ENCODE measurements at regions not wholly inside any gene's neighbourhood (a gene's known extent, or its start where the extent isn't known, plus 50 kb on each side); places are given as distances from the start of the nearest gene placed in this dataset.

GRCh38 chr11:106369224-106369623 is 291.8 kb downstream of the AASDHPPT start:
- no peaks in the 10 kb centered on the region for H3K9me3 ChIP-seq (replicated peaks; ENCODE audit: control insufficient read depth, insufficient read depth, low read length)
- no peak overlapping the region for H3K9ac ChIP-seq (replicated peaks; ENCODE audit: extremely low read depth, insufficient read depth, low read length)
- no peaks in the 10 kb centered on the region for H3K36me3 ChIP-seq (ENCODE audit: control insufficient read depth in 2 of 2, extremely low read depth in 1 of 2, insufficient read depth in 2 of 2, low read length in 2 of 2)
- ChIA-PET CTCF (interaction anchor here (1.4 kb wide), 1 partner anchor 102 kb away, joined by 4 read pairs; no protein-coding TSS in a partner anchor), POLR2A (no interaction called here)
- BruUV-seq (replicated peaks): no TSS peak
- no peaks in the 10 kb centered on the region for H3K27me3 ChIP-seq (ENCODE audit: control insufficient read depth in 2 of 2, insufficient read depth in 2 of 2, low read length in 2 of 2)
- H3K4me2 ChIP-seq (ENCODE audit: insufficient read depth, low read length): no peak overlapping the region
- H3K4me3 ChIP-seq (replicated peaks in 1 of 3; ENCODE audit: insufficient read depth in 1 of 3, low read depth in 1 of 3, low read length in 3 of 3): no peak overlapping the region
- H3K27ac ChIP-seq (ENCODE audit: insufficient read depth, low read depth, low read length): no peak overlapping the region
- FAIRE-seq (no peak), DNase-seq (ENCODE audit: low read depth, low spot score) (no peak)
- TF ChIP-seq EZH2 (IDR thresholded peaks at IDR 0.05; ENCODE audit: borderline replicate concordance, low read depth, low read length, severe bottlenecking): no peak
- no peak for TF ChIP-seq GATA2 (IDR thresholded peaks at IDR 0.05; ENCODE audit: insufficient read depth, insufficient read length, low read depth, low read length)
- TF ChIP-seq, protein P1, sequence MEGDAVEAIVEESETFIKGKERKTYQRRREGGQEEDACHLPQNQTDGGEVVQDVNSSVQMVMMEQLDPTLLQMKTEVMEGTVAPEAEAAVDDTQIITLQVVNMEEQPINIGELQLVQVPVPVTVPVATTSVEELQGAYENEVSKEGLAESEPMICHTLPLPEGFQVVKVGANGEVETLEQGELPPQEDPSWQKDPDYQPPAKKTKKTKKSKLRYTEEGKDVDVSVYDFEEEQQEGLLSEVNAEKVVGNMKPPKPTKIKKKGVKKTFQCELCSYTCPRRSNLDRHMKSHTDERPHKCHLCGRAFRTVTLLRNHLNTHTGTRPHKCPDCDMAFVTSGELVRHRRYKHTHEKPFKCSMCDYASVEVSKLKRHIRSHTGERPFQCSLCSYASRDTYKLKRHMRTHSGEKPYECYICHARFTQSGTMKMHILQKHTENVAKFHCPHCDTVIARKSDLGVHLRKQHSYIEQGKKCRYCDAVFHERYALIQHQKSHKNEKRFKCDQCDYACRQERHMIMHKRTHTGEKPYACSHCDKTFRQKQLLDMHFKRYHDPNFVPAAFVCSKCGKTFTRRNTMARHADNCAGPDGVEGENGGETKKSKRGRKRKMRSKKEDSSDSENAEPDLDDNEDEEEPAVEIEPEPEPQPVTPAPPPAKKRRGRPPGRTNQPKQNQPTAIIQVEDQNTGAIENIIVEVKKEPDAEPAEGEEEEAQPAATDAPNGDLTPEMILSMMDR (IDR thresholded peaks at IDR 0.05; ENCODE audit: extremely low read depth in 1 of 2, insufficient read depth in 1 of 2, low read depth in 1 of 2, low read length in 2 of 2): no peak
- no peak for TF ChIP-seq MYC (IDR thresholded peaks at IDR 0.05; ENCODE audit: low read depth, low read length)
- no peak for TF ChIP-seq FOS (IDR thresholded peaks at IDR 0.05; ENCODE audit: borderline replicate concordance, insufficient read depth, low read length)
- TF ChIP-seq POLR2A (IDR thresholded peaks at IDR 0.05; ENCODE audit: low read depth, low read length): no peak
- TF ChIP-seq POLR2AphosphoS5 (IDR thresholded peaks at IDR 0.05; ENCODE audit: insufficient read depth, low read depth, low read length): no peak
- TF ChIP-seq MAX (IDR thresholded peaks at IDR 0.05; ENCODE audit: insufficient read depth, insufficient read length): no peak
- no peak for TF ChIP-seq JUN (IDR thresholded peaks at IDR 0.05; ENCODE audit: borderline replicate concordance, insufficient read depth, insufficient read length, low read depth)
- H4K20me1 ChIP-seq (replicated peaks; ENCODE audit: control insufficient read depth, extremely low read depth, insufficient read depth, low read length): no peaks in the 10 kb centered on the region
- no peak overlapping the region for H2AFZ ChIP-seq (ENCODE audit: low read depth, low read length)
- intact Hi-C loops (cut with micrococcal nuclease): no loop called here
- no peaks in the 10 kb centered on the region for H3K4me1 ChIP-seq (ENCODE audit: control insufficient read depth, extremely low read depth, insufficient read depth, low read length)
- H3K79me2 ChIP-seq (ENCODE audit: control insufficient read depth, insufficient read depth, low read length): no peaks in the 10 kb centered on the region
- dilution Hi-C loops (cut with MboI; ENCODE audit: extremely low pct_ligation_motif_present, low sequenced_read_pairs): no loop called here
- no peaks in the 10 kb centered on the region for H3K9me1 ChIP-seq (replicated peaks; ENCODE audit: control insufficient read depth, extremely low read depth, insufficient read depth, low read length)

Data from endothelial cell of umbilical vein (primary cell).